Right atrium auricular region (tissue), 2 donors: ENCODE measurements at regions not wholly inside any gene's neighbourhood (a gene's known extent, or its start where the extent isn't known, plus 50 kb on each side); places are given as distances from the start of the nearest gene placed in this dataset.

Experiments used
- DNase-seq: peaks from one replicate; pipeline ENCODE4 v3.0.0-alpha.2; 2019; ENCODE audit warnings: low spot score
- H3K27ac ChIP-seq, 2 donors: fragments of 200-600 bp; sonication (generic); 1 replicate in 1 of 2; 2 replicates in 1 of 2; pipeline ENCODE4 v1.5.1; 2016 to 2019
- H3K27me3 ChIP-seq, 2 donors: fragments of 200-600 bp; sonication (generic); one replicate each; pipeline versions ENCODE4 v1.5.1 to v1.6.0; 2017 to 2019
- H3K36me3 ChIP-seq: fragments of 200-600 bp; sonication (generic); one replicate; pipeline ENCODE4 v1.5.1; 2016
- H3K4me1 ChIP-seq, 2 donors: fragments of 200-600 bp; sonication (generic); one replicate each; pipeline versions ENCODE4 v1.5.1 to v1.6.0; 2017 to 2019
- H3K4me3 ChIP-seq, 2 donors: fragments of 200-600 bp; sonication (generic); 1 replicate in 1 of 2; 2 replicates in 1 of 2; pipeline ENCODE4 v1.5.1; 2017 to 2019; ENCODE audit warnings: mild to moderate bottlenecking in 1 of 2, moderate library complexity in 1 of 2
- H3K9me3 ChIP-seq, 2 donors: fragments of 200-600 bp; sonication (generic); one replicate each; pipeline ENCODE4 v1.5.1; 2019
- CTCF ChIP-seq, 2 donors: fragments of 200-600 bp; sonication (generic); IDR thresholded peaks; one replicate each; pipeline ENCODE4 v1.5.1; 2019; ENCODE audit warnings: antibody characterized with exemption in 2 of 2

GRCh38 chr9:10899509-10899908 lies 286.7 kb upstream of the PTPRD start:
- H3K4me1 ChIP-seq, result no peaks in the 10 kb centered on the region
- no peak for TF ChIP-seq CTCF (IDR thresholded peaks at IDR 0.05)
- H3K9me3 ChIP-seq, result no peaks in the 10 kb centered on the region
- H3K27ac ChIP-seq, result no peak overlapping the region
- H3K36me3 ChIP-seq, result no peaks in the 10 kb centered on the region
- no peak overlapping the region for H3K4me3 ChIP-seq
- DNase-seq, result no peak
- H3K27me3 ChIP-seq, result no peaks in the 10 kb centered on the region

- no peak for DNase-seq
- H3K27ac ChIP-seq, result no peak overlapping the region
- H3K36me3 ChIP-seq, result no peaks in the 10 kb centered on the region
- no peak overlapping the region for H3K4me3 ChIP-seq
- H3K4me1 ChIP-seq, result no peaks in the 10 kb centered on the region
- H3K27me3 ChIP-seq, result no peaks in the 10 kb centered on the region
- H3K9me3 ChIP-seq, result no peaks in the 10 kb centered on the region
- no peak for TF ChIP-seq CTCF (IDR thresholded peaks at IDR 0.05)
Observed at GRCh38 chr9:10903969-10904368, 291.2 kb upstream of the PTPRD start.

- H3K9me3 ChIP-seq, result no peaks in the 10 kb centered on the region
- no peak overlapping the region for H3K4me3 ChIP-seq
- no peak overlapping the region for H3K27ac ChIP-seq
- no peaks in the 10 kb centered on the region for H3K36me3 ChIP-seq
- no peaks in the 10 kb centered on the region for H3K4me1 ChIP-seq
- no peak for TF ChIP-seq CTCF (IDR thresholded peaks at IDR 0.05)
- DNase-seq, result no peak
- H3K27me3 ChIP-seq, result no peaks in the 10 kb centered on the region
Observed at GRCh38 chr9:10910779-10911178, 298.0 kb upstream of the PTPRD start.

- Histone ChIP-seq H3K27ac (no peak overlapping the region), H3K4me3 (no peak overlapping the region), H3K9me3 (no peaks in the 10 kb centered on the region), H3K4me1 (no peaks in the 10 kb centered on the region), H3K36me3 (no peaks in the 10 kb centered on the region), H3K27me3 (no peaks in the 10 kb centered on the region)
- no peak for DNase-seq
- TF ChIP-seq CTCF (IDR thresholded peaks at IDR 0.05), result no peak
Observed at GRCh38 chr9:10911373-10911772, 298.6 kb upstream of the PTPRD start.

GRCh38 chr9:10917001-10917400 lies 304.2 kb upstream of the PTPRD start:
- Histone ChIP-seq H3K27ac (no peak overlapping the region), H3K9me3 (no peaks in the 10 kb centered on the region), H3K36me3 (no peaks in the 10 kb centered on the region), H3K4me1 (no peaks in the 10 kb centered on the region), H3K4me3 (no peak overlapping the region), H3K27me3 (no peaks in the 10 kb centered on the region)
- no peak for TF ChIP-seq CTCF (IDR thresholded peaks at IDR 0.05)
- DNase-seq, result no peak

GRCh38 chr9:10921671-10922070 lies 308.9 kb upstream of the PTPRD start:
- TF ChIP-seq CTCF (IDR thresholded peaks at IDR 0.05), result no peak
- Histone ChIP-seq H3K4me3 (no peak overlapping the region), H3K27ac (no peak overlapping the region), H3K4me1 (no peaks in the 10 kb centered on the region), H3K36me3 (no peaks in the 10 kb centered on the region), H3K27me3 (no peaks in the 10 kb centered on the region), H3K9me3 (no peaks in the 10 kb centered on the region)
- no peak for DNase-seq
